Endodermal cell (in vitro differentiated cells): ENCODE measurements at regions not wholly inside any gene's neighbourhood (a gene's known extent, or its start where the extent isn't known, plus 50 kb on each side); places are given as distances from the start of the nearest gene placed in this dataset.

Experiments used
- DNase-seq: peaks from one replicate; pipeline ENCODE4 v3.0.0-alpha.2; 2017
- H3K27ac ChIP-seq: 2 replicates; pipeline ENCODE4 v1.5.1; 2013; ENCODE audit warnings: mild to moderate bottlenecking, low read depth, low read length, moderate library complexity
- H3K27me3 ChIP-seq: 2 replicates; pipeline ENCODE4 v1.6.1; 2013; ENCODE audit warnings: mild to moderate bottlenecking, low read length, moderate library complexity; ENCODE audit not compliant: insufficient read depth, control insufficient read depth, poor library complexity, severe bottlenecking
- H3K36me3 ChIP-seq: 2 replicates; pipeline ENCODE4 v1.7.0; 2013; ENCODE audit warnings: mild to moderate bottlenecking, low read length, moderate library complexity; ENCODE audit not compliant: control insufficient read depth, insufficient read depth
- H3K4me1 ChIP-seq: one replicate; pipeline ENCODE4 v1.7.0; 2013; ENCODE audit warnings: low read length; ENCODE audit not compliant: control insufficient read depth, insufficient read depth
- H3K4me3 ChIP-seq: 2 replicates; pipeline ENCODE4 v1.5.1; 2013; ENCODE audit warnings: mild to moderate bottlenecking, low read length, moderate library complexity
- H3K9ac ChIP-seq: 2 replicates; pipeline ENCODE4 v1.6.1; 2013; ENCODE audit warnings: mild to moderate bottlenecking, low read length, moderate library complexity; ENCODE audit not compliant: poor library complexity, severe bottlenecking; ENCODE audit errors: extremely low read depth
- H3K9me3 ChIP-seq: 2 replicates; pipeline ENCODE4 v1.6.1; 2013; ENCODE audit warnings: mild to moderate bottlenecking, low read length, moderate library complexity; ENCODE audit not compliant: control insufficient read depth
- H3K27ac Mint-ChIP-seq: 2 replicates; pipeline ENCODE4 v1.8.0; 2020; ENCODE audit warnings: mixed read lengths
- H3K27me3 Mint-ChIP-seq: 2 replicates; pipeline ENCODE4 v1.8.0; 2021; ENCODE audit warnings: mild to moderate bottlenecking, mixed read lengths; ENCODE audit not compliant: insufficient read depth
- H3K36me3 Mint-ChIP-seq: 2 replicates; pipeline ENCODE4 v1.8.0; 2020; ENCODE audit warnings: low read depth, mixed read lengths
- H3K4me1 Mint-ChIP-seq: 2 replicates; pipeline ENCODE4 v1.8.0; 2020; ENCODE audit warnings: mixed read lengths
- H3K4me3 Mint-ChIP-seq: 2 replicates; pipeline ENCODE4 v1.8.0; 2020; ENCODE audit warnings: mild to moderate bottlenecking, moderate library complexity, mixed read lengths
- H3K9me3 Mint-ChIP-seq: 2 replicates; pipeline ENCODE4 v1.8.0; 2020; ENCODE audit warnings: mild to moderate bottlenecking, mixed read lengths
- WGBS, 2 experiments: methylation state at CpG; one replicate each; pipeline versions ENCODE4 v1.1.5 to v1.1.7; 2013; ENCODE audit warnings: missing lambda C conversion rate in 2 of 2, mixed read lengths in 1 of 2; ENCODE audit not compliant: insufficient coverage in 1 of 2, insufficient read length in 1 of 2; 5-methylcytosine and 5-hydroxymethylcytosine counted together
- TF ChIP-seq, protein P1 (sequence below): fragments of 200-600 bp; sonication (generic); conservative IDR thresholded peaks from 2 replicates; pipeline ENCODE4 v1.5.0; 2021; ENCODE audit warnings: antibody characterized with exemption, mild to moderate bottlenecking

DNA sequence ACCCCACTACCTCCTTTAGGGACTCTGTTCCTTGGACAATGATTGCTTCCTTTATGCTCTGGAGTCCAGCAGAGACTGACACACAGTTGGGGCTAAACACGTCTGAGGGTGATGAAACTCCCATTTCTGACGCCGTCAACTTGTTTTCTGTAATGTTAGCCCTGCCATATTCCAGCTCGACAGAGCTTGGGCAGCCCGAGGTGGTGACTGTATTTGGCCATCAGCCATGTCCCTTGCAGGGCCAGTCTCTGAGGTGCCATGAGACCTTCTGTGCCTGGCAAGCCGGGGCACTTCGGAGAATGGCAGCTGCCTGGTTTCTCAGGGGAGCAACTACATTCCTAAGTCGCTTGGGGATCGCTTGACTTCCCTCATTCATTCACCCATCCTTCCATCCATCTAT lies 278.9 kb upstream of the TNRC6C start:
- no peaks in the 10 kb centered on the region for H3K9me3 Mint-ChIP-seq
- Histone ChIP-seq H3K36me3 (no peaks in the 10 kb centered on the region), H3K27ac (no peak overlapping the region), H3K9me3 (no peaks in the 10 kb centered on the region), H3K4me3 (no peak overlapping the region), H3K27me3 (no peaks in the 10 kb centered on the region), H3K4me1 (no peaks in the 10 kb centered on the region), H3K9ac (no peak overlapping the region)
- H3K27ac Mint-ChIP-seq = no peak overlapping the region
- H3K27me3 Mint-ChIP-seq = peaks cover 4% of the 10 kb centered on the region
- H3K4me1 Mint-ChIP-seq = no peaks in the 10 kb centered on the region
- 91 to 93% methylated on average over 9 of the region's 9 CpGs for WGBS, 2 experiments
- TF ChIP-seq, protein P1, sequence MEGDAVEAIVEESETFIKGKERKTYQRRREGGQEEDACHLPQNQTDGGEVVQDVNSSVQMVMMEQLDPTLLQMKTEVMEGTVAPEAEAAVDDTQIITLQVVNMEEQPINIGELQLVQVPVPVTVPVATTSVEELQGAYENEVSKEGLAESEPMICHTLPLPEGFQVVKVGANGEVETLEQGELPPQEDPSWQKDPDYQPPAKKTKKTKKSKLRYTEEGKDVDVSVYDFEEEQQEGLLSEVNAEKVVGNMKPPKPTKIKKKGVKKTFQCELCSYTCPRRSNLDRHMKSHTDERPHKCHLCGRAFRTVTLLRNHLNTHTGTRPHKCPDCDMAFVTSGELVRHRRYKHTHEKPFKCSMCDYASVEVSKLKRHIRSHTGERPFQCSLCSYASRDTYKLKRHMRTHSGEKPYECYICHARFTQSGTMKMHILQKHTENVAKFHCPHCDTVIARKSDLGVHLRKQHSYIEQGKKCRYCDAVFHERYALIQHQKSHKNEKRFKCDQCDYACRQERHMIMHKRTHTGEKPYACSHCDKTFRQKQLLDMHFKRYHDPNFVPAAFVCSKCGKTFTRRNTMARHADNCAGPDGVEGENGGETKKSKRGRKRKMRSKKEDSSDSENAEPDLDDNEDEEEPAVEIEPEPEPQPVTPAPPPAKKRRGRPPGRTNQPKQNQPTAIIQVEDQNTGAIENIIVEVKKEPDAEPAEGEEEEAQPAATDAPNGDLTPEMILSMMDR = no peak
- no peak overlapping the region for H3K4me3 Mint-ChIP-seq
- no peaks in the 10 kb centered on the region for H3K36me3 Mint-ChIP-seq
- DNase-seq = peak; percentile 27

DNA sequence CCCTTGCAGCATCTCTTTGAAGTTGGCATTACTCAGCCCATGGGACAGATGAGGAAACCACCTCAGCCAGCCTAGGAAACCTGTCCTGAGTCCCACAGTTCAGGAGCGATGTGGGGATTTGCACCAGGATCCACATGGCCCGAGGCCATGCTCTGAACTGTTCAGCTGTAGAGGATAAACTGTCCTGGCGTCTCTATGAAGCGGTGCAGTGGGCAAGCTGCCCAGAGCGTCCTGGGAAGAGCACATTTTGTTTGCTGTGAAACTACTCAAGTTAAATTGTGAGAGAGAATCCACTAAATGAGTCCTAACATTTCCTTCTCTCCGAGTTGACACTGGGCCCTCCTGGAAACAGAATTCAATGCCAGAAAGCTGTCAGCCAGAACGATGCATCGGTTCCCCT lies 276.6 kb upstream of the TNRC6C start:
- H3K9ac ChIP-seq = no peak overlapping the region
- H3K27me3 ChIP-seq = no peaks in the 10 kb centered on the region
- DNase-seq = peak; percentile 33
- peaks cover 3% of the 10 kb centered on the region for H3K27me3 Mint-ChIP-seq
- H3K36me3 ChIP-seq = no peaks in the 10 kb centered on the region
- H3K4me1 Mint-ChIP-seq = no peaks in the 10 kb centered on the region
- no peak overlapping the region for H3K27ac Mint-ChIP-seq
- H3K36me3 Mint-ChIP-seq = no peaks in the 10 kb centered on the region
- no peaks in the 10 kb centered on the region for H3K4me1 ChIP-seq
- no peaks in the 10 kb centered on the region for H3K9me3 ChIP-seq
- no peak overlapping the region for H3K4me3 Mint-ChIP-seq
- 92 to 94% methylated on average over 7 to 8 of the region's 8 CpGs for WGBS, 2 experiments
- no peaks in the 10 kb centered on the region for H3K9me3 Mint-ChIP-seq
- no peak overlapping the region for H3K27ac ChIP-seq
- no peak overlapping the region for H3K4me3 ChIP-seq
- TF ChIP-seq, protein P1 = no peak

DNA sequence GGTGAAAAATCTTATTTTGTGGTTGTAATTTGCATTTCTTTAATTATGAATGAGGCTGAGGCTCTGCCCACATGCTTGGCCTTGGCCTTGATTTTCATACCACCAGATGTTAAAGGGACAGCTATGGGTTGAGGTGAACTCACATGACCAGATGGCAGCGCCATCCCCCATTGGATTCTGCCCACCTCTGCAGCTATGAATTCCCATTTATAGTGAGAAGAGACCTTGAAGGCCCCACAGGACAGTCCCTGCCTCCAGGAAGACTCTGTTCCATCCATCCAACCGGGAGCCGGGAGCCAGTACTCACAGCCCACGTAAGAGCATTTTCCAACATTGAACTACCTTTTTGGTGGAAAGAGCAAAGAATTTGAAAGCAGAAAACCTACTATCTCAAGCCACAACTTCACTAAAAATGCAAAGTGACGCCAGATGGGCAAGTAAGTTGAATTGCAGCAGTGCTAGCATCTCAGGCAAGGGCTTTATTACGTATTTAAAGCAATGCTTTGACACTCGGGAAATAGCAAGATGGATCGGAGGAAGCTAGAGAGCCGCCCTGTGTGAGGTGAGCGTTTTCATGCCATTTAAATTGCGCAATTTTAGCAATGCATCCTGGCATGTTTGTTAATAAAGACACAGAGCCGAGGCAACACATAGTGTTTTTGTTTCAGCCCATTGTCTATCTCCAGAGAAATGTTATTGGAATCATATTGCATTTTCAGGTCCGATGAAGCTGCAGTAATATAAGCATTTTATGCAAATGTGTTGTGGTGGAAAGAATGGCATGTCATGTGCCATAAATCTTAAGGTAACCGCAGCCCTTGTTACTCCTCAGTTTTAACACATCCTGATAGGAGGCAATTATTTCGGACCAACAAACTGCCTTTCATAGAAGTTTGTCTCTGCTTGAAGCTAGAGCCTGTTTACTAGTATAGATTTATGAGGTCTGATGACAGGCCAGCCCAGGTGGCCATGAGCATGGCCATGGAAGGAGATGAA lies 273.4 kb upstream of the TNRC6C start:
- no peaks in the 10 kb centered on the region for H3K4me1 Mint-ChIP-seq

More for the DNA sequence above, 273.4 kb upstream of the TNRC6C start:
- H3K4me3 ChIP-seq = no peak overlapping the region
- no peaks in the 10 kb centered on the region for H3K36me3 ChIP-seq
- Mint-ChIP-seq H3K36me3 (no peaks in the 10 kb centered on the region), H3K4me3 (no peak overlapping the region), H3K27me3 (no peaks in the 10 kb centered on the region), H3K27ac (no peak overlapping the region), H3K9me3 (no peaks in the 10 kb centered on the region)
- no peaks in the 10 kb centered on the region for H3K4me1 ChIP-seq
- TF ChIP-seq, protein P1 = no peak
- H3K27ac ChIP-seq = no peak overlapping the region
- H3K9ac ChIP-seq = no peak overlapping the region
- DNase-seq = peak; percentile 41
- H3K9me3 ChIP-seq = no peaks in the 10 kb centered on the region
- no peaks in the 10 kb centered on the region for H3K27me3 ChIP-seq
- 74 to 81% methylated on average over 9 to 15 of the region's 15 CpGs for WGBS, 2 experiments
